Mesenchymal stem cell (in vitro differentiated cells and primary cell): ENCODE measurements at regions not wholly inside any gene's neighbourhood (a gene's known extent, or its start where the extent isn't known, plus 50 kb on each side); places are given as distances from the start of the nearest gene placed in this dataset.
"Not testable (repeated sequence)": the region's sequence is repeated elsewhere in the genome, so short reads cannot be mapped to it uniquely, and the experiment has no call there.

Experiments used
- DNase-seq: peaks from one replicate; pipeline ENCODE4 v3.0.0-alpha.2; 2013
- H2AFZ ChIP-seq: one replicate; pipeline ENCODE4 v1.6.1; 2013; ENCODE audit warnings: low read depth, mild to moderate bottlenecking, control low read depth, inconsistent platforms, low read length, moderate library complexity
- H2AK5ac ChIP-seq: 2 replicates; pipeline ENCODE4 v1.6.1; 2013; ENCODE audit warnings: low read length, moderate library complexity, mild to moderate bottlenecking, inconsistent platforms; ENCODE audit not compliant: severe bottlenecking
- H2BK120ac ChIP-seq: one replicate; pipeline ENCODE4 v1.6.1; 2013; ENCODE audit warnings: low read depth, mild to moderate bottlenecking, inconsistent platforms, low read length, moderate library complexity
- H2BK12ac ChIP-seq, 2 experiments: one replicate each; pipeline ENCODE4 v1.6.1; 2013; ENCODE audit warnings: inconsistent platforms in 2 of 2, low read length in 2 of 2, mild to moderate bottlenecking in 2 of 2, moderate library complexity in 2 of 2, control low read depth in 1 of 2
- H2BK15ac ChIP-seq: one replicate; pipeline ENCODE4 v1.6.1; 2013; ENCODE audit warnings: mild to moderate bottlenecking, low read depth, inconsistent platforms; ENCODE audit not compliant: poor library complexity, severe bottlenecking
- H2BK5ac ChIP-seq: 2 replicates; pipeline ENCODE4 v1.6.1; 2013; ENCODE audit warnings: low read depth, mild to moderate bottlenecking, low read length, control low read depth, inconsistent platforms; ENCODE audit not compliant: poor library complexity, severe bottlenecking
- H3K14ac ChIP-seq, 2 experiments: one replicate each; pipeline ENCODE4 v1.6.1; 2013; ENCODE audit warnings: inconsistent platforms in 2 of 2, low read length in 2 of 2, control low read depth in 1 of 2, mild to moderate bottlenecking in 1 of 2, moderate library complexity in 1 of 2
- H3K18ac ChIP-seq, 2 experiments: one replicate each; pipeline ENCODE4 v1.6.1; 2013; ENCODE audit warnings: inconsistent platforms in 2 of 2, low read length in 2 of 2, control low read depth in 1 of 2, low read depth in 1 of 2, mild to moderate bottlenecking in 1 of 2
- H3K23ac ChIP-seq, 2 experiments: one replicate each; pipeline ENCODE4 v1.6.1; 2013; ENCODE audit warnings: inconsistent platforms in 2 of 2, low read length in 2 of 2, mild to moderate bottlenecking in 2 of 2, moderate library complexity in 2 of 2, control low read depth in 1 of 2
- H3K27ac ChIP-seq: 2 replicates; pipeline ENCODE4 v1.5.1; 2013; ENCODE audit warnings: mild to moderate bottlenecking, moderate library complexity, low read length, control low read depth, inconsistent platforms; ENCODE audit not compliant: poor library complexity, severe bottlenecking
- H3K27me3 ChIP-seq, 2 experiments: 2 replicates each; pipeline versions ENCODE4 v1.6.1 to v1.7.0; 2013; ENCODE audit warnings: low read length in 2 of 2, mild to moderate bottlenecking in 2 of 2, moderate library complexity in 2 of 2, control low read depth in 1 of 2, inconsistent platforms in 1 of 2; ENCODE audit not compliant: control insufficient read depth in 1 of 2, insufficient read depth in 1 of 2
- H3K36me3 ChIP-seq, 2 experiments: 2 replicates each; pipeline versions ENCODE4 v1.6.1 to v1.7.0; 2013; ENCODE audit warnings: low read length in 2 of 2, control low read depth in 1 of 2, inconsistent platforms in 1 of 2, low read depth in 1 of 2, mild to moderate bottlenecking in 1 of 2; ENCODE audit not compliant: insufficient read depth in 2 of 2, control insufficient read depth in 1 of 2
- H3K4ac ChIP-seq, 2 experiments: one replicate each; pipeline ENCODE4 v1.6.1; 2013; ENCODE audit warnings: inconsistent platforms in 2 of 2, low read length in 2 of 2, mild to moderate bottlenecking in 2 of 2, moderate library complexity in 2 of 2, control low read depth in 1 of 2, low read depth in 1 of 2
- H3K4me1 ChIP-seq: 2 replicates; pipeline ENCODE4 v1.6.1; 2013; ENCODE audit warnings: low read depth, low read length, control low read depth; ENCODE audit not compliant: control insufficient read depth, insufficient read depth
- H3K4me2 ChIP-seq: 2 replicates; pipeline ENCODE4 v1.6.1; 2013; ENCODE audit warnings: low read length, mild to moderate bottlenecking, inconsistent platforms; ENCODE audit not compliant: poor library complexity, severe bottlenecking
- H3K4me3 ChIP-seq, 2 experiments: 2 replicates each; pipeline versions ENCODE4 v1.5.1 to v1.7.0; 2013; ENCODE audit warnings: low read length in 2 of 2, mild to moderate bottlenecking in 2 of 2, control low read depth in 1 of 2, low read depth in 1 of 2; ENCODE audit not compliant: insufficient read depth in 1 of 2
- H3K79me1 ChIP-seq: replicated peaks from 2 replicates; pipeline ENCODE4 v1.6.1; 2013; ENCODE audit warnings: mild to moderate bottlenecking, control low read depth, low read length, inconsistent platforms; ENCODE audit not compliant: poor library complexity, severe bottlenecking
- H3K9ac ChIP-seq: 2 replicates; pipeline ENCODE4 v1.7.0; 2013; ENCODE audit warnings: mild to moderate bottlenecking, low read length, moderate library complexity
- H3K9me3 ChIP-seq: 2 replicates; pipeline ENCODE4 v1.7.0; 2013; ENCODE audit warnings: mild to moderate bottlenecking, low read length; ENCODE audit not compliant: control insufficient read depth
- H4K8ac ChIP-seq: one replicate; pipeline ENCODE4 v1.6.1; 2013; ENCODE audit warnings: inconsistent platforms, mild to moderate bottlenecking, low read length, moderate library complexity
- H4K91ac ChIP-seq: one replicate; pipeline ENCODE4 v1.6.1; 2013; ENCODE audit warnings: mild to moderate bottlenecking, low read length, inconsistent platforms
- WGBS: methylation state at CpG from one replicate; pipeline ENCODE4 v1.1.7; 2013; ENCODE audit warnings: mixed read lengths; 5-methylcytosine and 5-hydroxymethylcytosine counted together

DNA sequence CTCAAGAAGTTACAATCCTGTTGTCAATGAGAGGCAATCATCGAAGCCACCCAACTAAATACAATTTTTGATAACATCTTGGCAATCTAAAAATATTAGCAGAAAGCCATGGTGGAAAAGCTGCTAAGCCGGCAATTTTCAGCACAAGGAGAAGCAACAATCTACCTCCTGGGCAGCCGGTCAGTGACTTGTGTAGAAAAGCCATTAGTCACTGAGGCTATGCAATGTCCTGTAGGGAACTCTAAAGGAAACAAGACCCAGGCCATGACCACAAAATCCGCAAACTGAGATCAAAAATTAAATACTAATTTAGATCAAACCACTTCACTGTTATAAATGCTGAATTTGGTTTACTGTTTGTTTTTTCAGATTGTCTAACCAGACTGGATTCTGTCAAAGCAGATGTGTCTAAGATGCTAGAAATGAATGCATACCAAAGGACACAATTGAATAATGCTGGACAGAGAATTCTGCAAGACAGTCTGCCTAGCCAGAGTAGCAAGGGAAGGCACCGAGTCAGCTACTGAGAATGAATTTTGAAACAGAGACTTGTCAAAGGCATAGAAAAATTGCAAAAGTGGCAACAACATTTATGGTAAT lies 384.8 kb downstream of the PRELID2 start:
- no peak overlapping the region for H2BK120ac ChIP-seq
- no peak overlapping the region for H3K9ac ChIP-seq
- no peak overlapping the region for H3K14ac ChIP-seq
- H2BK5ac ChIP-seq, result no peak overlapping the region
- peaks cover 3% of the 10 kb centered on the region for H3K9me3 ChIP-seq
- H2BK12ac ChIP-seq, result no peak overlapping the region
- H2AK5ac ChIP-seq, result no peak overlapping the region
- no peak overlapping the region for H3K18ac ChIP-seq
- no peak overlapping the region for H3K27ac ChIP-seq
- H4K91ac ChIP-seq, result no peak overlapping the region
- 89% methylated on average over 4 of the region's 5 CpGs for WGBS
- no peak overlapping the region for H3K4me3 ChIP-seq
- no peak overlapping the region for H3K4ac ChIP-seq
- no peak overlapping the region for H3K4me2 ChIP-seq
- H4K8ac ChIP-seq, result no peak overlapping the region
- H3K27me3 ChIP-seq, result no peaks in the 10 kb centered on the region
- no peak overlapping the region for H2AFZ ChIP-seq
- H3K79me1 ChIP-seq, result no peaks in the 10 kb centered on the region
- no peak overlapping the region for H2BK15ac ChIP-seq
- H3K23ac ChIP-seq, result no peak overlapping the region
- H3K36me3 ChIP-seq, result no peaks in the 10 kb centered on the region
- no peak for DNase-seq
- no peaks in the 10 kb centered on the region for H3K4me1 ChIP-seq

DNA sequence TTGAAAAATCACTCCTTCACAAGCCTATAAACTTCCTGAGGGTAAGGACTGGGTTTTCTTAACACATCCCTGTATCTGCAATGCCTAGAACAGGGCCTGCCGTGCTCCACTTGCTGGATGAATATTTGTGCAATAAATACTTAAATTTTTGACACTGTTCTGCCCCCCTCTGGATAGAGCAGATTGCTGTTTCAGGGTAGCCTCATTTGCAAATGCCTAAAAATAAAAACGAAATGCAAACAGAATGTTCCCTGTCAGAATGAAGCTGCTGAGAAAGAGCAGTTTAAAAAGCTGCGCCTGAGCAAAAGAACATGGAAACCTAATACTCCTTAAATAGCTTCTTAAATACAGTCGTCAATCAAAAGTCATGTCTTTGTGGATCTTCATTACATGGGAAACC lies 385.3 kb downstream of the PRELID2 start:
- H3K18ac ChIP-seq, result no peak overlapping the region

DNA sequence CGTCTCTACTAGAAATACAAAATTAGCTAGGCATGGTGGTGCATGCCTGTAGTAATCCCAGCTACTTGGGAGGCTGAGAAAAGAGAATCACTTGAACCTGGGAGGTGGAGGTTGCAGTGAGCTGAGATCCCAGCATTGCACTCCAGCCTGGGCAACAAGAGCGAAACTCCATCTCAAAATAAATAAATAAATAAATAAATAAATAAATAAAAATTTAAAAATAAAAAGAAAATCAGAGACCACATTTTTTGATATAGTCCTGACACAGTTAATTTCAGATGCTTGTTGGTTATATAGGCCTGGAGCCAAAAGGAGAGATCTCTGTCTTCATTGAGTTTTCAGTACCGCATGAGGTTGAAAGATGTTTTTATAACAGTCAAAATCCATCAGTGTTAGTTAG lies 388.3 kb downstream of the PRELID2 start:
- H2BK5ac ChIP-seq, H4K8ac ChIP-seq, H2BK120ac ChIP-seq, H3K79me1 ChIP-seq, H3K4me3 ChIP-seq, H3K27ac ChIP-seq, H3K4ac ChIP-seq, H2BK12ac ChIP-seq, DNase-seq, H3K27me3 ChIP-seq, H2AFZ ChIP-seq, H3K18ac ChIP-seq, H3K36me3 ChIP-seq, H3K9ac ChIP-seq, H2BK15ac ChIP-seq, H2AK5ac ChIP-seq, H3K23ac ChIP-seq, H3K14ac ChIP-seq, H4K91ac ChIP-seq, H3K4me1 ChIP-seq, H3K4me2 ChIP-seq: not testable (repeated sequence)
- 100% methylated on average over 2 of the region's 3 CpGs for WGBS
- H3K9me3 ChIP-seq, result peaks cover 13% of the 10 kb centered on the region

More for the DNA sequence above, 385.3 kb downstream of the PRELID2 start:
- no peak overlapping the region for H3K14ac ChIP-seq
- no peak overlapping the region for H3K27ac ChIP-seq
- no peak overlapping the region for H3K9ac ChIP-seq
- no peak overlapping the region for H3K4me3 ChIP-seq
- no peak overlapping the region for H3K4ac ChIP-seq
- no peak overlapping the region for H2AFZ ChIP-seq
- no peaks in the 10 kb centered on the region for H3K36me3 ChIP-seq
- no peak overlapping the region for H2AK5ac ChIP-seq
- no peak overlapping the region for H2BK15ac ChIP-seq
- no peaks in the 10 kb centered on the region for H3K27me3 ChIP-seq
- H4K8ac ChIP-seq, result no peak overlapping the region
- no peak overlapping the region for H2BK5ac ChIP-seq
- DNase-seq, result no peak
- H3K79me1 ChIP-seq, result no peaks in the 10 kb centered on the region
- no peak overlapping the region for H4K91ac ChIP-seq
- H3K4me1 ChIP-seq, result no peaks in the 10 kb centered on the region
- H3K23ac ChIP-seq, result no peak overlapping the region
- peaks cover 3% of the 10 kb centered on the region for H3K9me3 ChIP-seq
- no peak overlapping the region for H2BK120ac ChIP-seq
- no peak overlapping the region for H3K4me2 ChIP-seq
- WGBS, result 90% methylated on average over 3 of the region's 4 CpGs
- no peak overlapping the region for H2BK12ac ChIP-seq

DNA sequence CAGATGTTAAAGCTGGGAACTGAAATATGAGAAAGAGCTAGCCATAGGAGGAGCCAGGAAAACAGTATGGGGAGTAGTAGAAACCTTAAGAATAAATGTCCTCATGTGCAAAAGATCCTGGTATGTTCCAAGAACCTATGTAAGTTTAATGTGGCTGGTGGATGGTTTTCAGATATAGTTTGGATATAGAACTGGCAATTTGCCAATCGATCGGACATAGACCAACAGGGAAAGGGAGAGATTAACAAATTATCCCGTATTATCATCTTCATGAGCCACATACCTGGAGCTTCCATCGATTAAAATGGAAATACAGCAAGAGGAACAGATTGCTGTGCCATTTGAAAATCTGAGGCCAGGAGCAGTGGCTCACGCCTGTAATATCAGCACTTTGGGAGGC lies 388.7 kb downstream of the PRELID2 start:
- H3K4me1 ChIP-seq, result no peaks in the 10 kb centered on the region
- H3K4ac ChIP-seq, result no peak overlapping the region
- H3K9ac ChIP-seq, result no peak overlapping the region
- no peak overlapping the region for H2BK15ac ChIP-seq
- no peaks in the 10 kb centered on the region for H3K36me3 ChIP-seq
- no peak overlapping the region for H3K18ac ChIP-seq
- no peak overlapping the region for H4K8ac ChIP-seq
- no peak overlapping the region for H3K27ac ChIP-seq
- no peaks in the 10 kb centered on the region for H3K79me1 ChIP-seq
- no peak overlapping the region for H3K4me2 ChIP-seq
- no peak overlapping the region for H2AFZ ChIP-seq
- H2BK12ac ChIP-seq, result no peak overlapping the region
- no peak overlapping the region for H3K23ac ChIP-seq
- H3K27me3 ChIP-seq, result no peaks in the 10 kb centered on the region
- H3K14ac ChIP-seq, result no peak overlapping the region
- H2BK120ac ChIP-seq, result no peak overlapping the region
- H3K9me3 ChIP-seq, result peaks cover 18% of the 10 kb centered on the region
- no peak overlapping the region for H3K4me3 ChIP-seq
- no peak overlapping the region for H4K91ac ChIP-seq
- 92% methylated on average over 5 of the region's 5 CpGs for WGBS
- no peak overlapping the region for H2BK5ac ChIP-seq
- no peak overlapping the region for H2AK5ac ChIP-seq
- DNase-seq, result no peak
